ENCODE measurements at regions not wholly inside any gene's neighbourhood (a gene's known extent, or its start where the extent isn't known, plus 50 kb on each side); places are given as distances from the start of the nearest gene placed in this dataset.

- no peaks in the 10 kb centered on the region for H3K9me3 ChIP-seq (replicated peaks; ENCODE audit: low read length)
- no peaks in the 10 kb centered on the region for H3K4me1 ChIP-seq (ENCODE audit: control insufficient read depth, insufficient read depth, low read length)
- no peak overlapping the region for H3K4me3 ChIP-seq (ENCODE audit: low read length)
- no peak overlapping the region for H3K4me2 ChIP-seq (ENCODE audit: low read length)
- no peak overlapping the region for H3K9ac ChIP-seq (ENCODE audit: low read depth, low read length)
- H3K36me3 ChIP-seq (ENCODE audit: insufficient read depth, low read length), result no peaks in the 10 kb centered on the region
- peaks cover 3% of the 10 kb centered on the region for H3K27me3 ChIP-seq (ENCODE audit: control insufficient read depth, insufficient read depth, low read length)
These were observed 319.4 kb downstream of the BRINP2 start for GRCh38 chr1:177490036-177490639.

- H3K36me3 ChIP-seq (ENCODE audit: insufficient read depth, low read length), result no peaks in the 10 kb centered on the region
- H3K27me3 ChIP-seq (ENCODE audit: control insufficient read depth, insufficient read depth, low read length), result peaks cover 3% of the 10 kb centered on the region
- no peaks in the 10 kb centered on the region for H3K4me1 ChIP-seq (ENCODE audit: control insufficient read depth, insufficient read depth, low read length)
- H3K9ac ChIP-seq (ENCODE audit: low read depth, low read length), result no peak overlapping the region
- no peak overlapping the region for H3K4me3 ChIP-seq (ENCODE audit: low read length)
- H3K4me2 ChIP-seq (ENCODE audit: low read length), result no peak overlapping the region
- no peaks in the 10 kb centered on the region for H3K9me3 ChIP-seq (replicated peaks; ENCODE audit: low read length)
These were observed 318.0 kb downstream of the BRINP2 start for GRCh38 chr1:177488722-177489121.

- no peak overlapping the region for H3K9ac ChIP-seq (ENCODE audit: low read depth, low read length)
- no peaks in the 10 kb centered on the region for H3K4me1 ChIP-seq (ENCODE audit: control insufficient read depth, insufficient read depth, low read length)
- H3K27me3 ChIP-seq (ENCODE audit: control insufficient read depth, insufficient read depth, low read length), result peaks cover 3% of the 10 kb centered on the region
- H3K4me3 ChIP-seq (ENCODE audit: low read length), result no peak overlapping the region
- H3K9me3 ChIP-seq (replicated peaks; ENCODE audit: low read length), result no peaks in the 10 kb centered on the region
- H3K36me3 ChIP-seq (ENCODE audit: insufficient read depth, low read length), result no peaks in the 10 kb centered on the region
- H3K4me2 ChIP-seq (ENCODE audit: low read length), result no peak overlapping the region
These were observed 316.7 kb downstream of the BRINP2 start for GRCh38 chr1:177487481-177487880.

GRCh38 chr1:177480741-177481305 lies 310.1 kb downstream of the BRINP2 start:
- Histone ChIP-seq H3K4me1 (ENCODE audit: control insufficient read depth, insufficient read depth, low read length) (no peaks in the 10 kb centered on the region), H3K9me3 (replicated peaks; ENCODE audit: low read length) (no peaks in the 10 kb centered on the region), H3K27me3 (ENCODE audit: control insufficient read depth, insufficient read depth, low read length) (peaks cover 4% of the 10 kb centered on the region), H3K9ac (ENCODE audit: low read depth, low read length) (no peak overlapping the region), H3K36me3 (ENCODE audit: insufficient read depth, low read length) (no peaks in the 10 kb centered on the region), H3K4me2 (ENCODE audit: low read length) (no peak overlapping the region), H3K4me3 (ENCODE audit: low read length) (no peak overlapping the region)

GRCh38 chr1:177479600-177479999 lies 308.8 kb downstream of the BRINP2 start:
- Histone ChIP-seq H3K36me3 (ENCODE audit: insufficient read depth, low read length) (no peaks in the 10 kb centered on the region), H3K9me3 (replicated peaks; ENCODE audit: low read length) (no peaks in the 10 kb centered on the region), H3K4me1 (ENCODE audit: control insufficient read depth, insufficient read depth, low read length) (no peaks in the 10 kb centered on the region), H3K4me3 (ENCODE audit: low read length) (no peak overlapping the region), H3K4me2 (ENCODE audit: low read length) (no peak overlapping the region), H3K27me3 (ENCODE audit: control insufficient read depth, insufficient read depth, low read length) (peaks cover 4% of the 10 kb centered on the region), H3K9ac (ENCODE audit: low read depth, low read length) (no peak overlapping the region)

- Histone ChIP-seq H3K27me3 (ENCODE audit: control insufficient read depth, insufficient read depth, low read length) (peaks cover 4% of the 10 kb centered on the region), H3K4me3 (ENCODE audit: low read length) (no peak overlapping the region), H3K9me3 (replicated peaks; ENCODE audit: low read length) (no peaks in the 10 kb centered on the region), H3K4me1 (ENCODE audit: control insufficient read depth, insufficient read depth, low read length) (no peaks in the 10 kb centered on the region), H3K4me2 (ENCODE audit: low read length) (no peak overlapping the region), H3K36me3 (ENCODE audit: insufficient read depth, low read length) (no peaks in the 10 kb centered on the region), H3K9ac (ENCODE audit: low read depth, low read length) (no peak overlapping the region)
These were observed 305.9 kb downstream of the BRINP2 start for GRCh38 chr1:177476676-177477075.

- Histone ChIP-seq H3K4me2 (ENCODE audit: low read length) (no peak overlapping the region), H3K27me3 (ENCODE audit: control insufficient read depth, insufficient read depth, low read length) (peaks cover 4% of the 10 kb centered on the region), H3K4me1 (ENCODE audit: control insufficient read depth, insufficient read depth, low read length) (peaks cover 6% of the 10 kb centered on the region), H3K4me3 (ENCODE audit: low read length) (no peak overlapping the region), H3K36me3 (ENCODE audit: insufficient read depth, low read length) (no peaks in the 10 kb centered on the region), H3K9me3 (replicated peaks; ENCODE audit: low read length) (no peaks in the 10 kb centered on the region), H3K9ac (ENCODE audit: low read depth, low read length) (no peak overlapping the region)
These were observed 301.8 kb downstream of the BRINP2 start for GRCh38 chr1:177472567-177472966.

- H3K4me2 ChIP-seq (ENCODE audit: low read length), result no peak overlapping the region
- H3K36me3 ChIP-seq (ENCODE audit: insufficient read depth, low read length), result no peaks in the 10 kb centered on the region
- H3K9ac ChIP-seq (ENCODE audit: low read depth, low read length), result no peak overlapping the region
- H3K4me3 ChIP-seq (ENCODE audit: low read length), result peak overlapping the region; percentile 21
- H3K27me3 ChIP-seq (ENCODE audit: control insufficient read depth, insufficient read depth, low read length), result no peaks in the 10 kb centered on the region
- H3K9me3 ChIP-seq (replicated peaks; ENCODE audit: low read length), result no peaks in the 10 kb centered on the region
- H3K4me1 ChIP-seq (ENCODE audit: control insufficient read depth, insufficient read depth, low read length), result peaks cover 6% of the 10 kb centered on the region
These were observed 300.5 kb downstream of the BRINP2 start for GRCh38 chr1:177471244-177471643.

- Histone ChIP-seq H3K9ac (ENCODE audit: low read depth, low read length) (no peak overlapping the region), H3K4me3 (ENCODE audit: low read length) (no peak overlapping the region), H3K9me3 (replicated peaks; ENCODE audit: low read length) (no peaks in the 10 kb centered on the region), H3K4me1 (ENCODE audit: control insufficient read depth, insufficient read depth, low read length) (peaks cover 6% of the 10 kb centered on the region), H3K36me3 (ENCODE audit: insufficient read depth, low read length) (no peaks in the 10 kb centered on the region), H3K27me3 (ENCODE audit: control insufficient read depth, insufficient read depth, low read length) (no peaks in the 10 kb centered on the region), H3K4me2 (ENCODE audit: low read length) (no peak overlapping the region)
These were observed 298.8 kb downstream of the BRINP2 start for GRCh38 chr1:177469519-177469918.

- no peaks in the 10 kb centered on the region for H3K36me3 ChIP-seq (ENCODE audit: insufficient read depth, low read length)
- no peak overlapping the region for H3K4me2 ChIP-seq (ENCODE audit: low read length)
- H3K4me1 ChIP-seq (ENCODE audit: control insufficient read depth, insufficient read depth, low read length), result peaks cover 6% of the 10 kb centered on the region
- no peak overlapping the region for H3K4me3 ChIP-seq (ENCODE audit: low read length)
- no peaks in the 10 kb centered on the region for H3K9me3 ChIP-seq (replicated peaks; ENCODE audit: low read length)
- H3K9ac ChIP-seq (ENCODE audit: low read depth, low read length), result no peak overlapping the region
- H3K27me3 ChIP-seq (ENCODE audit: control insufficient read depth, insufficient read depth, low read length), result no peaks in the 10 kb centered on the region
These were observed 295.5 kb downstream of the BRINP2 start for GRCh38 chr1:177466286-177466685.

GRCh38 chr1:177464686-177465085 lies 293.9 kb downstream of the BRINP2 start:
- Histone ChIP-seq H3K4me1 (ENCODE audit: control insufficient read depth, insufficient read depth, low read length) (no peaks in the 10 kb centered on the region), H3K9me3 (replicated peaks; ENCODE audit: low read length) (no peaks in the 10 kb centered on the region), H3K4me2 (ENCODE audit: low read length) (no peak overlapping the region), H3K36me3 (ENCODE audit: insufficient read depth, low read length) (no peaks in the 10 kb centered on the region), H3K9ac (ENCODE audit: low read depth, low read length) (no peak overlapping the region), H3K27me3 (ENCODE audit: control insufficient read depth, insufficient read depth, low read length) (no peaks in the 10 kb centered on the region), H3K4me3 (ENCODE audit: low read length) (no peak overlapping the region)

GRCh38 chr1:177451191-177451590 lies 280.4 kb downstream of the BRINP2 start:
- Histone ChIP-seq H3K9ac (ENCODE audit: low read depth, low read length) (no peak overlapping the region), H3K4me1 (ENCODE audit: control insufficient read depth, insufficient read depth, low read length) (no peaks in the 10 kb centered on the region), H3K36me3 (ENCODE audit: insufficient read depth, low read length) (no peaks in the 10 kb centered on the region), H3K27me3 (ENCODE audit: control insufficient read depth, insufficient read depth, low read length) (no peaks in the 10 kb centered on the region), H3K4me2 (ENCODE audit: low read length) (no peak overlapping the region), H3K9me3 (replicated peaks; ENCODE audit: low read length) (no peaks in the 10 kb centered on the region), H3K4me3 (ENCODE audit: low read length) (no peak overlapping the region)

Measured in skeletal muscle satellite cell (primary cell).